K562 (cell line): ENCODE measurements at regions not wholly inside any gene's neighbourhood (a gene's known extent, or its start where the extent isn't known, plus 50 kb on each side); places are given as distances from the start of the nearest gene placed in this dataset.

Source experiments
- EGR1 ChIP-seq: fragments of 450-650 bp; conservative IDR thresholded peaks from 2 replicates; pipeline ENCODE4 v1.6.1; 2017; ENCODE audit warnings: mild to moderate bottlenecking
- FOSL1 ChIP-seq: fragments of 200-800 bp; sonication (Bioruptor generic); conservative IDR thresholded peaks from 2 replicates; pipeline ENCODE4 v1.6.1; 2016; ENCODE audit warnings: missing genetic modification characterization, missing compliant biosample characterization
- MTA2 ChIP-seq: fragments of 450-650 bp; IDR thresholded peaks from 2 replicates; pipeline ENCODE4 v1.6.1; 2016; ENCODE audit warnings: low read depth
- MYNN ChIP-seq, 2 experiments: sonication (generic); formaldehyde crosslinking in 1 of 2; IDR thresholded peaks; 2 replicates each; pipeline versions ENCODE4 v1.5.0 to v1.6.1; 2016 to 2020; ENCODE audit warnings: antibody characterized with exemption in 1 of 2, missing genetic modification reagents in 1 of 2
- TF ChIP-seq, protein P1 (sequence below), 3 experiments: IDR thresholded peaks in 2 of 3; conservative IDR thresholded peaks in 1 of 3; 2 replicates each; pipeline ENCODE4 v1.5.1; 2011 to 2012; ENCODE audit warnings: low read length in 3 of 3, mild to moderate bottlenecking in 3 of 3, control low read depth in 2 of 3, improper control_type of control experiment in 1 of 3, inconsistent platforms in 1 of 3, low read depth in 1 of 3, mixed read lengths in 1 of 3, moderate library complexity in 1 of 3; ENCODE audit not compliant: insufficient read depth in 2 of 3

DNA sequence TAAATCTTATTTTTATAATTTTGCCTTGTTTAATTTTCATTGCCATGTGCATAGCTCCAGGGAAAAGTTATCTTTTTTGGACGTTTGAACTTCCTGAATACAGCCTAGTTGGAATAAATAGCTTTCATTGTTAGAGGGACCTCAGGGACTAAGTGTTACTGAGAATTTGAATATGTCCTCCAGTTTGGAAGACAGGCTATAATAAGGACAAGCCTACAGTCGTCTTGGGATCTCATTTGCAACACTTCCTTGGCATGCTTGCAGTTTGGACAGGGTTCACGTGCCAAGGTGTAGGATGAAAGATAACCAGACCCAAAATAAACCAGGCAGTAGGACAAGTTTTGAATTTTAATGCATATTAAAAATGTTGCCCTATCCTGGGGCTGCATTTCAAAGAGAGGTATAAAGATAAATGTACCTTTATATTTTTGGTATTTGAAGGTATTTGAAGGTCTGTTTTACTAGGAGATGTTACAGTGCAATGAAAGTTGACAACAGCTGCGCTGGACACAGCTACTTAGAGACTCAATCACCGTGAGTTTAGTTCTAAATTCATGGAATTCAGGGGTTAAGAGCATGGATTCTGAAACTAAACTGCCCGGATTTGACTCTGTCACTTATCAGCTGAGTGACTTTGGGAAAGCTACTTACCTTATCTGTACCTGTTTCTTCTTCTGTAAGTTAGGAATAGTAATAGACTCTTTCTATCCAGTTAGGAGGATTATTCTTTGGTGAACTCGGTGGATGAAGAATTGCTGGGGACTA, 134.1 kb downstream of the ACTBL2 start:
- TF ChIP-seq, protein P1, sequence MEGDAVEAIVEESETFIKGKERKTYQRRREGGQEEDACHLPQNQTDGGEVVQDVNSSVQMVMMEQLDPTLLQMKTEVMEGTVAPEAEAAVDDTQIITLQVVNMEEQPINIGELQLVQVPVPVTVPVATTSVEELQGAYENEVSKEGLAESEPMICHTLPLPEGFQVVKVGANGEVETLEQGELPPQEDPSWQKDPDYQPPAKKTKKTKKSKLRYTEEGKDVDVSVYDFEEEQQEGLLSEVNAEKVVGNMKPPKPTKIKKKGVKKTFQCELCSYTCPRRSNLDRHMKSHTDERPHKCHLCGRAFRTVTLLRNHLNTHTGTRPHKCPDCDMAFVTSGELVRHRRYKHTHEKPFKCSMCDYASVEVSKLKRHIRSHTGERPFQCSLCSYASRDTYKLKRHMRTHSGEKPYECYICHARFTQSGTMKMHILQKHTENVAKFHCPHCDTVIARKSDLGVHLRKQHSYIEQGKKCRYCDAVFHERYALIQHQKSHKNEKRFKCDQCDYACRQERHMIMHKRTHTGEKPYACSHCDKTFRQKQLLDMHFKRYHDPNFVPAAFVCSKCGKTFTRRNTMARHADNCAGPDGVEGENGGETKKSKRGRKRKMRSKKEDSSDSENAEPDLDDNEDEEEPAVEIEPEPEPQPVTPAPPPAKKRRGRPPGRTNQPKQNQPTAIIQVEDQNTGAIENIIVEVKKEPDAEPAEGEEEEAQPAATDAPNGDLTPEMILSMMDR (IDR thresholded peaks at IDR 0.05 in 2 of 3, conservative IDR thresholded peaks at IDR 0.05 in 1 of 3; ENCODE audit: insufficient read depth in 2 of 3, low read depth in 1 of 3, low read length in 3 of 3) = no peak
- no peak for TF ChIP-seq EGR1
- no peak for TF ChIP-seq MTA2
- no peak for TF ChIP-seq FOSL1 (tag)
- no peak for TF ChIP-seq MYNN (IDR thresholded peaks at IDR 0.05)
- TF ChIP-seq MYNN (CRISPR knock-in tag; IDR thresholded peaks at IDR 0.05) = no peak
